Tibial nerve (tissue), 4 donors: ENCODE measurements at regions not wholly inside any gene's neighbourhood (a gene's known extent, or its start where the extent isn't known, plus 50 kb on each side); places are given as distances from the start of the nearest gene placed in this dataset.
"Not testable (repeated sequence)": the region's sequence is repeated elsewhere in the genome, so short reads cannot be mapped to it uniquely, and the experiment has no call there.

Source experiments
- DNase-seq, 2 donors: peaks; one replicate each; pipeline ENCODE4 v3.0.0-alpha.2; 2019; ENCODE audit warnings: low spot score in 2 of 2
- H3K27ac ChIP-seq, 4 donors: fragments of 200-600 bp; sonication (generic) in 3 of 4; one replicate each; pipeline ENCODE4 v1.5.1; 2017 to 2019; ENCODE audit warnings: mild to moderate bottlenecking in 1 of 4
- H3K27me3 ChIP-seq, 2 donors: fragments of 200-600 bp; sonication (generic) in 1 of 2; one replicate each; pipeline versions ENCODE4 v1.5.1 to v1.6.0; 2017 to 2019
- H3K36me3 ChIP-seq, 3 donors: fragments of 200-600 bp; sonication (generic); one replicate each; pipeline ENCODE4 v1.5.1; 2018 to 2019
- H3K4me1 ChIP-seq, 4 donors: fragments of 200-600 bp; sonication (generic) in 3 of 4; one replicate each; pipeline ENCODE4 v1.5.1; 2017 to 2019
- H3K4me3 ChIP-seq, 4 donors: fragments of 200-600 bp; sonication (generic) in 3 of 4; one replicate each; pipeline ENCODE4 v1.5.1; 2017 to 2019; ENCODE audit warnings: mild to moderate bottlenecking in 1 of 4, moderate library complexity in 1 of 4
- H3K9me3 ChIP-seq, 4 donors: fragments of 200-600 bp; sonication (generic) in 3 of 4; one replicate each; pipeline ENCODE4 v1.5.1; 2017 to 2019
- EP300 ChIP-seq, 2 donors: sonication (generic); formaldehyde crosslinking; IDR thresholded peaks; one replicate each; pipeline ENCODE4 v1.6.1; 2017; ENCODE audit warnings: antibody characterized with exemption in 2 of 2, mild to moderate bottlenecking in 1 of 2
- POLR2A ChIP-seq, 2 donors: fragments of 450-650 bp; IDR thresholded peaks; one replicate each; pipeline ENCODE4 v1.6.1; 2017; ENCODE audit warnings: antibody characterized with exemption in 2 of 2, mild to moderate bottlenecking in 2 of 2, moderate library complexity in 2 of 2
- WGBS, 2 donors: methylation state at CpG; one replicate each; pipeline ENCODE4 v1.1.5; 2018; 5-methylcytosine and 5-hydroxymethylcytosine counted together
- TF ChIP-seq, protein P1 (sequence below), 5 experiments: fragments of 200-600 bp in 3 of 5; fragments of 450-650 bp in 2 of 5; sonication (generic) in 3 of 5; IDR thresholded peaks; one replicate each; pipeline ENCODE4 v1.5.1; 2016 to 2019; ENCODE audit warnings: antibody characterized with exemption in 5 of 5, mild to moderate bottlenecking in 3 of 5, moderate library complexity in 2 of 5

DNA sequence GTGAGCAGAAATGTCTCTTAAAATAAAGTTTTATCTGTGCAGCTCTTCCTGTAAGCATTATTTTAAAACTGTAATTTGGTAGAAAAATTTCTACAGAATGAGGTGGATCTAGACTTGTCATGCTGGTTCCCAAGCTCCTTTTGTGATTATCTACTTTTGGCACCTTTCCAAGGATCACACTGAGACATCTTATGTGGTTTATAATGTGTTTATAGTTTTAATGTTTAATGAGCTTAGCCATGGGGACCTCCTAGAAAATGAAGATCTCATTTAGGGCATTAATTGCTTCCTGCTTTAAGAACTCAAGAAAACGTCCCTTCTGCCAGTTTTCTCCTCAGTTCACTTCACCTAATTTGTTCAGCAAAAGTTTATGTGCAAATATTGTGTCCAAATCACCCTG, 468.4 kb downstream of the SUCLG1 start:
- no peak for DNase-seq
- TF ChIP-seq POLR2A (IDR thresholded peaks at IDR 0.05): no peak
- TF ChIP-seq, protein P1, sequence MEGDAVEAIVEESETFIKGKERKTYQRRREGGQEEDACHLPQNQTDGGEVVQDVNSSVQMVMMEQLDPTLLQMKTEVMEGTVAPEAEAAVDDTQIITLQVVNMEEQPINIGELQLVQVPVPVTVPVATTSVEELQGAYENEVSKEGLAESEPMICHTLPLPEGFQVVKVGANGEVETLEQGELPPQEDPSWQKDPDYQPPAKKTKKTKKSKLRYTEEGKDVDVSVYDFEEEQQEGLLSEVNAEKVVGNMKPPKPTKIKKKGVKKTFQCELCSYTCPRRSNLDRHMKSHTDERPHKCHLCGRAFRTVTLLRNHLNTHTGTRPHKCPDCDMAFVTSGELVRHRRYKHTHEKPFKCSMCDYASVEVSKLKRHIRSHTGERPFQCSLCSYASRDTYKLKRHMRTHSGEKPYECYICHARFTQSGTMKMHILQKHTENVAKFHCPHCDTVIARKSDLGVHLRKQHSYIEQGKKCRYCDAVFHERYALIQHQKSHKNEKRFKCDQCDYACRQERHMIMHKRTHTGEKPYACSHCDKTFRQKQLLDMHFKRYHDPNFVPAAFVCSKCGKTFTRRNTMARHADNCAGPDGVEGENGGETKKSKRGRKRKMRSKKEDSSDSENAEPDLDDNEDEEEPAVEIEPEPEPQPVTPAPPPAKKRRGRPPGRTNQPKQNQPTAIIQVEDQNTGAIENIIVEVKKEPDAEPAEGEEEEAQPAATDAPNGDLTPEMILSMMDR (IDR thresholded peaks at IDR 0.05): no peak
- TF ChIP-seq EP300 (IDR thresholded peaks at IDR 0.05): no peak
- WGBS, 2 donors: 21 to 28% methylated on average over 1 of the region's 1 CpG
- Histone ChIP-seq H3K9me3 (peaks cover 0 to 13% (median 4%) of the 10 kb centered on the region in 4 donors), H3K36me3 (no peaks in the 10 kb centered on the region), H3K4me1 (no peaks in the 10 kb centered on the region), H3K27ac (no peak overlapping the region), H3K4me3 (no peak overlapping the region), H3K27me3 (no peaks in the 10 kb centered on the region)

DNA sequence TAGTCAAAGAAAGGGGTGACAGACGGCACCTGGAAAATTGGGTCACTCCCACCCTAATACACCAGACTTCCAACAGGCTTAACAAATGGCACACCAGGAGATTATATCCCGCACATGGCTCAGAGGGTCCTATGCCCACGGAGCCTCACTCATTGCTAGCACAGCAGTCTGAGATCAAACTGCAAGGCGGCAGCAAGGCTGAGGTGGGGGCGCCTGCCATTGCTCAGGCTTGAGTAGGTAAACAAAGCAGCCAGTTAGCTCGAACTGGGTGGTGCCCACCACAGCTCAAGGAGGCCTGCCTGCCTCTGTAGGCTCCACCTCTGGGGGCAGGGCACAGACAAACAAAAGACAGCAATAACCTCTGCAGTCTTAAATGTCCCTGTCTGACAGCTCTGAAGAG, 482.5 kb downstream of the SUCLG1 start:
- H3K27me3 ChIP-seq, H3K36me3 ChIP-seq, DNase-seq, H3K4me1 ChIP-seq, H3K27ac ChIP-seq, H3K4me3 ChIP-seq: not testable (repeated sequence)
- peaks cover 0 to 20% (median 0%) of the 10 kb centered on the region in 4 donors for H3K9me3 ChIP-seq
- 95 to 96% methylated on average over 6 of the region's 6 CpGs for WGBS, 2 donors

DNA sequence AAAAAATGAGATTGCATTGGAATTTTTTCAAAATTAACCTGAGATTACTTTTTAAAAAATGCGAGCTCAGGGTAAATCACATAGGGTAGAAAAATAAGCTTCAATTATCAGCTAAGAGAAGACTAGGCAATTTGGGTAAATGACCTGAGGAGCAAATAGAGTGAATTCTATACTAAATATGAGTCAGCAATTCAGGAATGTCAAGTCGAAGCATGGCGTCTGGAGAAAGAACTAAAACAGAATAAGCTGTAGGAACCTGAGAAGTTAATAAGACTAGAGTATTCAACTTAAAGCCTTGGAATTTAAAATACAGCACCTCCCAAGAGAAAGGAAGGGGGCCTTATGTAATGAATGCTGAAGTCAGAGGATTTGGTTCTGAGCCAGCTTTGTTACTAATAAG, 487.0 kb downstream of the SUCLG1 start:
- H3K27me3 ChIP-seq: no peaks in the 10 kb centered on the region
- no peaks in the 10 kb centered on the region for H3K4me1 ChIP-seq
- H3K36me3 ChIP-seq: no peaks in the 10 kb centered on the region
- no peak for DNase-seq
- peaks cover 0 to 19% (median 0%) of the 10 kb centered on the region in 4 donors for H3K9me3 ChIP-seq
- no peak overlapping the region for H3K27ac ChIP-seq
- TF ChIP-seq EP300 (IDR thresholded peaks at IDR 0.05): no peak
- TF ChIP-seq, protein P1 (IDR thresholded peaks at IDR 0.05): no peak
- no peak for TF ChIP-seq POLR2A (IDR thresholded peaks at IDR 0.05)
- no peak overlapping the region for H3K4me3 ChIP-seq
- WGBS, 2 donors: 61 to 65% methylated on average over 3 of the region's 3 CpGs

DNA sequence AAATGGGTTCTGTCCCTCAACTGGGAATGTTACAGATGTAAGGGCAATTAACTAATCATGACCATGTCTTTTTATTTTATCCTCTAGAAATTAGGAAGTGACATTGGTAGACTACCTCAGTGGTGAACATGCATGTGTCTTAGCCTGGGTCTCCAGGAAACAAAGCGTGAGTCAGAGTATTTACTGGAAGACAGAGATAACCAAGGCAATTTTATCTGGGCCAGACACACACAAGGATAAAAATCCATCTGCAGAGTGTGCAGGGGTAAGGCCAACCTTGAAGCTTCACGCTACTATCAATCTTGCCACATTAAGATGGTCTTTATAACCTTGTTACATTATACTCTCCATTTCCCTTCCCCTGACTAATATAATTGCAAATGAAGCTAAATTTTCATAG, 487.5 kb downstream of the SUCLG1 start:
- Histone ChIP-seq H3K9me3 (peaks cover 0 to 13% (median 0%) of the 10 kb centered on the region in 4 donors), H3K4me1 (no peaks in the 10 kb centered on the region), H3K27ac (no peak overlapping the region), H3K27me3 (no peaks in the 10 kb centered on the region), H3K4me3 (no peak overlapping the region), H3K36me3 (no peaks in the 10 kb centered on the region)
- DNase-seq: no peak
- WGBS, 2 donors: 70 to 71% methylated on average over 2 of the region's 2 CpGs
- no peak for TF ChIP-seq POLR2A (IDR thresholded peaks at IDR 0.05)

DNA sequence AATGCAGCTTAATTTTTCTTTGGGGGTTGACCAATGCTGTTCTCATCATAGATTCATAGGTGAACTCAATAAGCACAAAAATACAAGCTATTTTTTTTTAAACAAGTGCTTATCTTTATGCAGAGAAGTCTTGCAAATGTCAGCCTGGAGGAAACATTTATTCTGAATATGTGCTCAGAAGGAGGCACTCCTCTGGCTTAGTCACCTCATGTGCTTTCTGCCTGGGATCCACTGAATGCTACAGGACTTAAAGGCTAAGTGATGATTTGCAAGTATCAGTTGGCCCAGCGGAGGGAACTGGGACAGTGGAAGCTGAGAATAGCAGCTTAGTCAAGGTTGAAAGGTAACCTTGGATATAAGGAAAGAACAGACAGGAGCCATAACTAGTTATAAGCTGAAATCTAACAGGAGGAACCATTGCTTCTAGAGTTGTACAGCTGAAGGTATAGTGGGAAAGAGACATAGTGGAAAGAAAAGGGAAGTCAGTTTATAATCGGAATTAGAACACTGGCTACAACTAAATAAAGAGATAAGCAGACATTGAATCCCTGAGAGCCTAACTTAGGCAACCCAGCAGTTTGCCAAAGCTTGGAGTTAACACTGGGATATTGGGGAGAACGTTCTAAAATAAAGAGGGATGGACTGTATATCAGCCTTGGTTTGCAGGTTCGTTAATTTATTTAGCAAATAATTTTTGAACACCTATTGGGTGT, 488.7 kb downstream of the SUCLG1 start:
- Histone ChIP-seq H3K4me1 (no peaks in the 10 kb centered on the region), H3K27me3 (no peaks in the 10 kb centered on the region), H3K4me3 (no peak overlapping the region), H3K36me3 (no peaks in the 10 kb centered on the region), H3K9me3 (peaks cover 0 to 2% (median 0%) of the 10 kb centered on the region in 4 donors), H3K27ac (no peak overlapping the region)
- TF ChIP-seq POLR2A (IDR thresholded peaks at IDR 0.05): no peak
- DNase-seq: no peak
- 86 to 88% methylated on average over 4 of the region's 4 CpGs for WGBS, 2 donors

DNA sequence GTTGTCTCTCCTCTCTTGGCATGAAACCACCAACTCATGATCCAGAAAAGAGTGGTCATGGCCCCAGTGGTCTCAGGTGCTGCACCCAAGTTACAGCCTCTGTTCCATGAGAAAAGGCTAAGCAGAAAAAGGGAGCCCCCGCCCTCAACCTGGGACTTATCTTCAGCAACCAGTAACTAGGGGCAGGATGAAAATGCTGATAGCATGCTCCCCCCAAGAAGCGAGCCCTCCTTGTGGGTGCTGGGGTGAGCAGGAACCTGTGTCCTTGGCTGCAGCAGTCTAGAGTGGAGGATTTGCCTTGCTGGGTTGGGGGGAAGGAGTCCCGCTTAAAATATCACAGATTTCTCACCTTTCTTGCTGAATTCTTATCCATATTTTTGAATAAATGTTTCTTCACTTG, 490.0 kb downstream of the SUCLG1 start:
- WGBS, 2 donors: 94 to 100% methylated on average over 3 of the region's 3 CpGs
- TF ChIP-seq POLR2A (IDR thresholded peaks at IDR 0.05) (no peak), EP300 (IDR thresholded peaks at IDR 0.05) (no peak)
- TF ChIP-seq, protein P1 (IDR thresholded peaks at IDR 0.05): no peak
- no peaks in the 10 kb centered on the region for H3K4me1 ChIP-seq
- H3K27ac ChIP-seq: no peak overlapping the region
- no peak for DNase-seq
- no peaks in the 10 kb centered on the region for H3K36me3 ChIP-seq
- no peak overlapping the region for H3K4me3 ChIP-seq
- no peaks in the 10 kb centered on the region for H3K27me3 ChIP-seq
- no peaks in the 10 kb centered on the region for H3K9me3 ChIP-seq

DNA sequence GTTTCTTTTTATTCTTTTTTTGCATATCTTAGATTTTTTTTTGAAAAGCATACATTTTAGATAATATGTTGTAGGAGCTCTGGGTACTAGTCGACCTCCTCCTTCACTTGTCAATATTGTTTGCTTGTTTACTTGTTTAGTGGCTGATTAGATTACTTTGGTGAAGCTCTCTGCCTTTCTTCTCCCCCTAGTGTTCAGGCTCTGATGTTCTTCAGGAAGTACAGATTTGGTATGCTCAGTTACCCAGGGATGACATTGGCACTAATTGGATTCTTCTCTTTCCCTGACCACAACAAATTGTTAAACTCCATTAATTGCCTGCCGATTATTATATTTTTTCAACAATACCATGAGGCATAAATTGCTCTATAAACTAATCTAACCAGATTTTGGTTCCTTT, 491.2 kb downstream of the SUCLG1 start:
- Histone ChIP-seq H3K4me3 (no peak overlapping the region), H3K9me3 (no peaks in the 10 kb centered on the region), H3K27ac (no peak overlapping the region), H3K4me1 (no peaks in the 10 kb centered on the region), H3K27me3 (no peaks in the 10 kb centered on the region), H3K36me3 (no peaks in the 10 kb centered on the region)
- TF ChIP-seq, protein P1 (IDR thresholded peaks at IDR 0.05): no peak
- TF ChIP-seq EP300 (IDR thresholded peaks at IDR 0.05): no peak
- no peak for TF ChIP-seq POLR2A (IDR thresholded peaks at IDR 0.05)
- DNase-seq: no peak
- 75 to 82% methylated on average over 2 of the region's 2 CpGs for WGBS, 2 donors

DNA sequence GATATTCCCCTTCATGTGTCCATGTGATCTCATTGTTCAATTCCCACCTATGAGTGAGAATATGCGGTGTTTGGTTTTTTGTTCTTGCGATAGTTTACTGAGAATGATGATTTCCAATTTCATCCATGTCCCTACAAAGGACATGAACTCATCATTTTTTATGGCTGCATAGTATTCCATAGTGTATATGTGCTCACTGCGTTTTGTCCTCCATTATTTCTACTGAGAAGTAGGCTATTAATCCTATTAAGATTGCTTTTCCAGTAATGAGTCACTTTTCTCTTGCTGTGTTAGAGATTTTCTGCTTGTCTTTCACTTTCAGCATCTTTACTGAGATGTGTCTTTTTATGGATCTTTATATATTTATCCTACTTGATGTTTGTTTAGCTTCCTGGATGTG, 492.1 kb downstream of the SUCLG1 start:
- H3K36me3 ChIP-seq, H3K4me3 ChIP-seq, H3K4me1 ChIP-seq, H3K9me3 ChIP-seq, DNase-seq, H3K27me3 ChIP-seq, H3K27ac ChIP-seq: not testable (repeated sequence)
- WGBS, 2 donors: 95% methylated on average over 3 of the region's 3 CpGs
